SK-N-SH (cell line): ENCODE measurements at regions not wholly inside any gene's neighbourhood (a gene's known extent, or its start where the extent isn't known, plus 50 kb on each side); places are given as distances from the start of the nearest gene placed in this dataset.

Source experiments
- CTCF ChIA-PET: fragments of 300-600, 350-600 bp; formaldehyde crosslinking; extraction: SDS; loops from one replicate; lab custom pipeline; 2021; lab: Yijun Ruan, JAX
- POLR2A ChIA-PET: fragments of 350-600 bp; sonication (Branson Sonifier 250); formaldehyde crosslinking; extraction: SDS; loops from one replicate; lab custom pipeline; 2020; ENCODE audit warnings: antibody characterized with exemption, inconsistent platforms; lab: Yijun Ruan, JAX
- DNase-seq: peaks from one replicate; pipeline ENCODE4 v3.0.0; 2012
- H2AFZ ChIP-seq: fragments of 200-600 bp; sonication (generic); 2 replicates; pipeline ENCODE4 v1.8.1; 2016; ENCODE audit warnings: antibody characterized with exemption, mild to moderate bottlenecking, low read depth
- H3F3A ChIP-seq: fragments of 200-600 bp; sonication (generic); replicated peaks from 2 replicates; pipeline ENCODE3; 2016; ENCODE audit warnings: antibody characterized with exemption, mild to moderate bottlenecking; ENCODE audit not compliant: insufficient read depth
- H3K27ac ChIP-seq, 2 experiments: fragments of 200-500 bp in 1 of 2; fragments of 200-600 bp in 1 of 2; sonication (Bioruptor generic) in 1 of 2; sonication (generic), shearing (Covaris generic) in 1 of 2; 2 replicates each; pipeline versions ENCODE4 v1.5.1 to v1.6.1; 2014 to 2016; ENCODE audit warnings: low read depth in 2 of 2, inconsistent platforms in 1 of 2, low read length in 1 of 2, mild to moderate bottlenecking in 1 of 2, mixed read lengths in 1 of 2
- H3K27me3 ChIP-seq: fragments of 200-600 bp; sonication (generic), shearing (Covaris generic); 2 replicates; pipeline ENCODE4 v1.6.1; 2016; ENCODE audit warnings: mixed run types; ENCODE audit not compliant: insufficient read depth
- H3K36me3 ChIP-seq, 2 experiments: fragments of 200-500 bp in 1 of 2; fragments of 200-600 bp in 1 of 2; sonication (Bioruptor generic) in 1 of 2; sonication (generic) in 1 of 2; replicated peaks in 1 of 2; 2 replicates each; pipeline versions ENCODE3 to v1.5.1; 2014 to 2016; ENCODE audit warnings: low read length in 1 of 2, mild to moderate bottlenecking in 1 of 2; ENCODE audit not compliant: insufficient read depth in 2 of 2, control insufficient read depth in 1 of 2
- H3K4me1 ChIP-seq, 2 experiments: fragments of 200-500 bp in 1 of 2; fragments of 200-600 bp in 1 of 2; sonication (Bioruptor generic) in 1 of 2; sonication (generic), shearing (Covaris generic) in 1 of 2; 2 replicates each; pipeline versions ENCODE4 v1.5.1 to v1.6.1; 2014 to 2016; ENCODE audit warnings: low read depth in 1 of 2, low read length in 1 of 2, mixed run types in 1 of 2; ENCODE audit not compliant: insufficient read depth in 2 of 2, control insufficient read depth in 1 of 2
- H3K4me2 ChIP-seq: fragments of 200-600 bp; sonication (generic), shearing (Covaris generic); 2 replicates; pipeline ENCODE4 v1.6.1; 2017; ENCODE audit warnings: mixed run types
- H3K4me3 ChIP-seq, 2 experiments: fragments of 200-500 bp in 1 of 2; fragments of 200-600 bp in 1 of 2; sonication (Bioruptor generic) in 1 of 2; sonication (generic), shearing (Covaris generic) in 1 of 2; 2 replicates each; pipeline versions ENCODE4 v1.5.1 to v1.8.1; 2014 to 2016; ENCODE audit warnings: low read depth in 2 of 2, inconsistent platforms in 1 of 2, low read length in 1 of 2, mild to moderate bottlenecking in 1 of 2, mixed read lengths in 1 of 2, moderate library complexity in 1 of 2
- H3K79me2 ChIP-seq: fragments of 200-600 bp; sonication (generic); 2 replicates; pipeline ENCODE4 v1.8.1; 2017; ENCODE audit warnings: mild to moderate bottlenecking; ENCODE audit not compliant: insufficient read depth
- H3K9ac ChIP-seq: fragments of 200-600 bp; sonication (generic); 2 replicates; pipeline ENCODE4 v1.6.1; 2017; ENCODE audit warnings: mixed run types
- H3K9me2 ChIP-seq: fragments of 200-600 bp; sonication (generic); 2 replicates; pipeline ENCODE4 v1.6.1; 2017; ENCODE audit warnings: mixed run types
- H3K9me3 ChIP-seq: fragments of 200-600 bp; sonication (generic); 2 replicates; pipeline ENCODE4 v1.6.1; 2017; ENCODE audit warnings: mixed run types, mild to moderate bottlenecking, moderate library complexity
- H4K20me1 ChIP-seq: fragments of 200-600 bp; sonication (generic); 2 replicates; pipeline ENCODE4 v1.6.1; 2017; ENCODE audit warnings: mild to moderate bottlenecking, mixed run types; ENCODE audit not compliant: insufficient read depth
- EP300 ChIP-seq, 2 experiments: IDR thresholded peaks; 2 replicates each; pipeline versions ENCODE4 v1.4.0 to v1.6.1; 2012; ENCODE audit warnings: borderline replicate concordance in 1 of 2, low read depth in 1 of 2, low read length in 1 of 2
- MXI1 ChIP-seq: IDR thresholded peaks from 2 replicates; pipeline ENCODE4 v1.6.1; 2012; ENCODE audit warnings: mild to moderate bottlenecking, low read depth, low read length, improper control_type of control experiment
- NFIC ChIP-seq: IDR thresholded peaks from 2 replicates; pipeline ENCODE4 v1.4.0; 2012; ENCODE audit warnings: borderline replicate concordance
- NRF1 ChIP-seq: IDR thresholded peaks from 2 replicates; pipeline ENCODE4 v1.6.1; 2012; ENCODE audit warnings: low read depth, mild to moderate bottlenecking, low read length
- WGBS: methylation state at CpG from one replicate; pipeline ENCODE4 v1.1.6; 2017; ENCODE audit warnings: low lambda C conversion rate; 5-methylcytosine and 5-hydroxymethylcytosine counted together
- TF ChIP-seq, protein P1 (sequence below): IDR thresholded peaks from 2 replicates; pipeline ENCODE4 v1.4.0; 2012; ENCODE audit warnings: low read depth, borderline replicate concordance
- TF ChIP-seq, protein P2 (sequence below): IDR thresholded peaks from 2 replicates; pipeline ENCODE4 v1.6.1; 2012; ENCODE audit warnings: mild to moderate bottlenecking, low read depth, low read length, moderate library complexity
- TF ChIP-seq, protein P3 (sequence below): IDR thresholded peaks from 2 replicates; pipeline ENCODE4; 2012

DNA sequence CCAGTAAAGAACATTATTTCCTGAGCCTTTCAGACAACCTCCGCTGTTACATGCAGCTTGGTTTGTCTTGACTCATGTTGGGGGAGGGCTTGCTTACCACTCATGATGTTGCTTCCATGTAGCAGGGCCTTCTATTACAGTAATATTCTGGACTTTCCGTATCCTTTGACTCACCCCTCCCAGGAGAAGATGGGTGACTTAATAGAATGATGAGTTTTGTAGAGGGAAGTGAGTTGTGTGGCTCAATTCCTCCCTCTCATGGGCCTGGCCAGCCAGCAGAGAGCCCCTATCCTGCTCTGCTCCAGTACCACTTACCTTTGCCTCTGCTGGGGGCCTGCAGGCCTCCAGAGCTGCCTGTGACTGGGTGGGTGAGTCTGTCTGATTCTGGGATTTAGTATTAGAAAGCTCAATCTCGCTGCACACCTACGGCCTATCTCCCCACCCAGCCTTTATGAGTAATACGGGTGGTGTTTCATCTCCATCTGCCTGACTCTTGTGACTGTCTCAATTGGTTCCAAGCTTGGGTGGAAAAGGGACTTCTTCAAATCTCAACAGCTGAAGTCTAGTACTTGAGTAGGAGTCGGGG, 52.6 kb upstream of the KLF9 start:
- DNase-seq = no peak
- no peak overlapping the region for H3K4me2 ChIP-seq

DNA sequence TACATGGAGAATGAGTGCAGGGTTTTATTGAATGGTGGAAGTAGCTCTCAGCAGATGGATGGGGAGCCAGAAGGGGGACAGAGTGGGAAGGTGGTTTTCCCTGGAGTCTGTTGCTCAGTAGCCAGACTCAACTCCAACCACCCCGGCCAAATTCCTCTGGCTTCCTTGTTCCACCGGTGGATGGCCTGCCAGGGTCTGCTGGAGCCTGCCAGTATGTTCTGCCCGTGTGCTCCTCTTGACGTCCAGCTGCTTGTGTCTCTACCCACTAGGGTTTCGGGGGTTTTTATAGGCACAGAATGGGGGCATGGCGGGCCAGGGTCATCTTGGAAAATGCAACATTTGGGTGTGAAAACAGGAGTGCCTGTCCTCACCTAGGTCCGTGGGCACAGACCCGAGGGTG, 51.4 kb upstream of the KLF9 start:
- H3K27me3 ChIP-seq = no peaks in the 10 kb centered on the region
- no peaks in the 10 kb centered on the region for H3K9me3 ChIP-seq
- H3K79me2 ChIP-seq = no peaks in the 10 kb centered on the region
- H3K9ac ChIP-seq = no peak overlapping the region
- WGBS = 78% methylated on average over 8 of the region's 8 CpGs
- H3K4me3 ChIP-seq = no peak overlapping the region
- TF ChIP-seq, protein P1, sequence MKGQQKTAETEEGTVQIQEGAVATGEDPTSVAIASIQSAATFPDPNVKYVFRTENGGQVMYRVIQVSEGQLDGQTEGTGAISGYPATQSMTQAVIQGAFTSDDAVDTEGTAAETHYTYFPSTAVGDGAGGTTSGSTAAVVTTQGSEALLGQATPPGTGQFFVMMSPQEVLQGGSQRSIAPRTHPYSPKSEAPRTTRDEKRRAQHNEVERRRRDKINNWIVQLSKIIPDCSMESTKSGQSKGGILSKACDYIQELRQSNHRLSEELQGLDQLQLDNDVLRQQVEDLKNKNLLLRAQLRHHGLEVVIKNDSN = no peak
- no peak for TF ChIP-seq NFIC
- TF ChIP-seq, protein P2, sequence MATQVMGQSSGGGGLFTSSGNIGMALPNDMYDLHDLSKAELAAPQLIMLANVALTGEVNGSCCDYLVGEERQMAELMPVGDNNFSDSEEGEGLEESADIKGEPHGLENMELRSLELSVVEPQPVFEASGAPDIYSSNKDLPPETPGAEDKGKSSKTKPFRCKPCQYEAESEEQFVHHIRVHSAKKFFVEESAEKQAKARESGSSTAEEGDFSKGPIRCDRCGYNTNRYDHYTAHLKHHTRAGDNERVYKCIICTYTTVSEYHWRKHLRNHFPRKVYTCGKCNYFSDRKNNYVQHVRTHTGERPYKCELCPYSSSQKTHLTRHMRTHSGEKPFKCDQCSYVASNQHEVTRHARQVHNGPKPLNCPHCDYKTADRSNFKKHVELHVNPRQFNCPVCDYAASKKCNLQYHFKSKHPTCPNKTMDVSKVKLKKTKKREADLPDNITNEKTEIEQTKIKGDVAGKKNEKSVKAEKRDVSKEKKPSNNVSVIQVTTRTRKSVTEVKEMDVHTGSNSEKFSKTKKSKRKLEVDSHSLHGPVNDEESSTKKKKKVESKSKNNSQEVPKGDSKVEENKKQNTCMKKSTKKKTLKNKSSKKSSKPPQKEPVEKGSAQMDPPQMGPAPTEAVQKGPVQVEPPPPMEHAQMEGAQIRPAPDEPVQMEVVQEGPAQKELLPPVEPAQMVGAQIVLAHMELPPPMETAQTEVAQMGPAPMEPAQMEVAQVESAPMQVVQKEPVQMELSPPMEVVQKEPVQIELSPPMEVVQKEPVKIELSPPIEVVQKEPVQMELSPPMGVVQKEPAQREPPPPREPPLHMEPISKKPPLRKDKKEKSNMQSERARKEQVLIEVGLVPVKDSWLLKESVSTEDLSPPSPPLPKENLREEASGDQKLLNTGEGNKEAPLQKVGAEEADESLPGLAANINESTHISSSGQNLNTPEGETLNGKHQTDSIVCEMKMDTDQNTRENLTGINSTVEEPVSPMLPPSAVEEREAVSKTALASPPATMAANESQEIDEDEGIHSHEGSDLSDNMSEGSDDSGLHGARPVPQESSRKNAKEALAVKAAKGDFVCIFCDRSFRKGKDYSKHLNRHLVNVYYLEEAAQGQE = no peak
- TF ChIP-seq NRF1 = no peak
- no peak for TF ChIP-seq EP300 (IDR thresholded peaks at IDR 0.05; ENCODE audit: borderline replicate concordance in 1 of 2, low read depth in 1 of 2, low read length in 1 of 2)
- H3K4me2 ChIP-seq = no peak overlapping the region
- no peaks in the 10 kb centered on the region for H3K36me3 ChIP-seq
- CTCF ChIA-PET = no interaction called here
- no peaks in the 10 kb centered on the region for H3K9me2 ChIP-seq
- H3K4me1 ChIP-seq = no peaks in the 10 kb centered on the region; a peak in 1 of 4 replicates
- H3K27ac ChIP-seq = no peak overlapping the region
- no peaks in the 10 kb centered on the region for H4K20me1 ChIP-seq
- peaks cover 8% of the 10 kb centered on the region for H3F3A ChIP-seq
- no peak for DNase-seq
- POLR2A ChIA-PET = no interaction called here
- H2AFZ ChIP-seq = no peak overlapping the region

More for the DNA sequence above, 52.6 kb upstream of the KLF9 start:
- H3K79me2 ChIP-seq = no peaks in the 10 kb centered on the region
- peaks cover 8% of the 10 kb centered on the region for H3F3A ChIP-seq
- no peak overlapping the region for H3K4me3 ChIP-seq
- H2AFZ ChIP-seq = no peak overlapping the region; the same call in 1 of the 2 replicates
- no peaks in the 10 kb centered on the region for H3K9me3 ChIP-seq
- H4K20me1 ChIP-seq = no peaks in the 10 kb centered on the region
- H3K4me1 ChIP-seq = no peaks in the 10 kb centered on the region; a peak in 1 of 4 replicates
- H3K27ac ChIP-seq = no peak overlapping the region
- H3K27me3 ChIP-seq = no peaks in the 10 kb centered on the region
- POLR2A ChIA-PET = no interaction called here
- CTCF ChIA-PET = interaction anchor here (0.7 kb wide), 1 partner anchor 18 kb away, joined by 3 read pairs; no protein-coding TSS in a partner anchor
- no peaks in the 10 kb centered on the region for H3K9me2 ChIP-seq
- WGBS = 82% methylated on average over 6 of the region's 6 CpGs
- H3K36me3 ChIP-seq = no peaks in the 10 kb centered on the region
- TF ChIP-seq, protein P3, sequence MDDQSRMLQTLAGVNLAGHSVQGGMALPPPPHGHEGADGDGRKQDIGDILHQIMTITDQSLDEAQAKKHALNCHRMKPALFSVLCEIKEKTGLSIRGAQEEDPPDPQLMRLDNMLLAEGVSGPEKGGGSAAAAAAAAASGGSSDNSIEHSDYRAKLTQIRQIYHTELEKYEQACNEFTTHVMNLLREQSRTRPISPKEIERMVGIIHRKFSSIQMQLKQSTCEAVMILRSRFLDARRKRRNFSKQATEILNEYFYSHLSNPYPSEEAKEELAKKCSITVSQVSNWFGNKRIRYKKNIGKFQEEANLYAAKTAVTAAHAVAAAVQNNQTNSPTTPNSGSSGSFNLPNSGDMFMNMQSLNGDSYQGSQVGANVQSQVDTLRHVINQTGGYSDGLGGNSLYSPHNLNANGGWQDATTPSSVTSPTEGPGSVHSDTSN = no peak
- no peak for TF ChIP-seq MXI1
- TF ChIP-seq, all 33 proteins: peak for 0
- H3K9ac ChIP-seq = no peak overlapping the region
